HK-2 (cell line): ENCODE measurements at regions not wholly inside any gene's neighbourhood (a gene's known extent, or its start where the extent isn't known, plus 50 kb on each side); places are given as distances from the start of the nearest gene placed in this dataset.

Experiments
- DNase-seq: peaks from one replicate; pipeline ENCODE4 v3.0.0-alpha.2; 2018; ENCODE audit not compliant: unreplicated experiment

- no peak for DNase-seq
These were observed 144.9 kb upstream of the C1orf174 start for GRCh38 chr1:4044967-4045366.

GRCh38 chr1:4045397-4046010, 145.4 kb upstream of the C1orf174 start:
- DNase-seq, result no peak

- DNase-seq, result no peak
These were observed 146.9 kb upstream of the C1orf174 start for GRCh38 chr1:4046836-4047461.

GRCh38 chr1:4047666-4048065, 147.6 kb upstream of the C1orf174 start:
- DNase-seq, result no peak

GRCh38 chr1:4048076-4048475, 148.0 kb upstream of the C1orf174 start:
- DNase-seq, result no peak

GRCh38 chr1:4048921-4049320, 148.8 kb upstream of the C1orf174 start:
- DNase-seq, result no peak

- no peak for DNase-seq
These were observed 150.9 kb upstream of the C1orf174 start for GRCh38 chr1:4050998-4051397.

GRCh38 chr1:4052657-4053056, 152.6 kb upstream of the C1orf174 start:
- DNase-seq, result no peak

- DNase-seq, result no peak
These were observed 153.2 kb upstream of the C1orf174 start for GRCh38 chr1:4053160-4053748.

- no peak for DNase-seq
These were observed 153.7 kb upstream of the C1orf174 start for GRCh38 chr1:4053774-4054173.

- DNase-seq, result no peak
These were observed 155.4 kb upstream of the C1orf174 start for GRCh38 chr1:4055294-4055967.

GRCh38 chr1:4056422-4056821, 156.3 kb upstream of the C1orf174 start:
- DNase-seq, result no peak

- DNase-seq, result no peak
These were observed 156.9 kb upstream of the C1orf174 start for GRCh38 chr1:4056989-4057388.

- no peak for DNase-seq
These were observed 157.5 kb upstream of the C1orf174 start for GRCh38 chr1:4057603-4058002.

- no peak for DNase-seq
These were observed 158.1 kb upstream of the C1orf174 start for GRCh38 chr1:4058122-4058521.

GRCh38 chr1:4058706-4059105, 158.6 kb upstream of the C1orf174 start:
- no peak for DNase-seq

GRCh38 chr1:4059270-4059669, 159.2 kb upstream of the C1orf174 start:
- no peak for DNase-seq

- no peak for DNase-seq
These were observed 160.8 kb upstream of the C1orf174 start for GRCh38 chr1:4060850-4061249.

- no peak for DNase-seq
These were observed 161.5 kb upstream of the C1orf174 start for GRCh38 chr1:4061521-4062031.

GRCh38 chr1:4062041-4062440, 162.0 kb upstream of the C1orf174 start:
- no peak for DNase-seq

- no peak for DNase-seq
These were observed 162.5 kb upstream of the C1orf174 start for GRCh38 chr1:4062560-4062959.

GRCh38 chr1:4062992-4063391, 162.9 kb upstream of the C1orf174 start:
- DNase-seq, result no peak

- DNase-seq, result no peak
These were observed 163.4 kb upstream of the C1orf174 start for GRCh38 chr1:4063516-4063915.
